OCI-LY7 (cell line): ENCODE measurements at regions not wholly inside any gene's neighbourhood (a gene's known extent, or its start where the extent isn't known, plus 50 kb on each side); places are given as distances from the start of the nearest gene placed in this dataset.

ENCODE experiments used
- CTCF ChIP-seq: fragments of 200-600 bp; sonication (generic); conservative IDR thresholded peaks from 2 replicates; pipeline ENCODE4 v1.5.1; 2014; ENCODE audit warnings: mild to moderate bottlenecking, antibody characterized with exemption, low read length, moderate library complexity, mixed read lengths
- EZH2phosphoT487 ChIP-seq: fragments of 200-600 bp; sonication (generic); IDR thresholded peaks from 2 replicates; pipeline ENCODE4 v1.6.1; 2018; ENCODE audit warnings: low read depth, borderline replicate concordance, mild to moderate bottlenecking, mixed run types, antibody characterized with exemption, low read length, moderate library complexity, mixed read lengths

DNA sequence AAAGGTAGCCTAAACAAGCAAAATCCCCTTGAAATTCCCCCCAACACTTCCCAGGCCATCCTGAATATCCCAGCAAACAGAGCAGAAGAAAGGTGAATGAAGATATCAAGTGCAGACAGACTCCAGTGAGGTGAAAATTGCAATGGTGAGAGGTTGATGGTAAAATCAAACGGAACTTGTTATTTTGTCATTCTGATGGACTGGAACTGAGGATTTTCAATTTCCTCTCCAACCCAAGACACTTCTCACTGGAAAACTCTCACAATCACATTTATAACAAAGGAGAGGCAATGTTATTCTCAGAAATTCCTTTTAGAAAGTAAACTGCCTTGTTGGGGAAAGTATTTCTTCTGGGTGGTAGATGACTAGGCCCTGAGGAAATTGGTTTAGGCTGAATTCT lies 412.4 kb upstream of the C9orf72 start:
- TF ChIP-seq CTCF (no peak), EZH2phosphoT487 (no peak)
